IMR-90 (cell line): ENCODE measurements at regions not wholly inside any gene's neighbourhood (a gene's known extent, or its start where the extent isn't known, plus 50 kb on each side); places are given as distances from the start of the nearest gene placed in this dataset.

Source experiments
- ATAC-seq: fragments of 200-7000 bp; cut with Tn5 transposase; 2 replicates; pipeline ENCODE4 v1.9.1; 2020; ENCODE audit warnings: low read depth, mild to moderate bottlenecking, moderate library complexity
- BruUV-seq: library from RNA; stranded (reverse); fragments of 400-500 nt; replicated peaks from 2 replicates; lab custom pipeline; 2021; lab: Mats Ljungman, UMichigan
- CTCF ChIA-PET: fragments of 300-600 bp; formaldehyde crosslinking; extraction: SDS; loops from one replicate; lab custom pipeline; 2021; ENCODE audit warnings: antibody characterized with exemption; lab: Yijun Ruan, JAX
- POLR2A ChIA-PET: fragments of 300-600 bp; sonication (Branson Sonifier 250); formaldehyde crosslinking; loops from one replicate; lab custom pipeline; 2022; ENCODE audit warnings: antibody characterized with exemption; ENCODE audit not compliant: unreplicated experiment; lab: Charles Lee
- DNase-seq: peaks from one replicate; pipeline ENCODE4 v3.0.0; 2013
- H2AFZ ChIP-seq: replicated peaks from 2 replicates; pipeline ENCODE3; 2013; ENCODE audit warnings: low read length, mild to moderate bottlenecking; ENCODE audit not compliant: poor library complexity
- H2AK5ac ChIP-seq: 2 replicates; pipeline ENCODE4 v1.6.1; 2013; ENCODE audit warnings: low read depth, low read length, inconsistent platforms
- H2AK9ac ChIP-seq: replicated peaks from 2 replicates; pipeline ENCODE3; 2013; ENCODE audit warnings: mild to moderate bottlenecking, low read depth, low read length, moderate library complexity; ENCODE audit not compliant: poor library complexity
- H2BK120ac ChIP-seq: 2 replicates; pipeline ENCODE4 v1.6.1; 2013; ENCODE audit warnings: low read depth, low read length, inconsistent platforms
- H2BK15ac ChIP-seq: 3 replicates; pipeline ENCODE4 v1.6.1; 2013; ENCODE audit warnings: low read depth, low read length, inconsistent platforms
- H2BK20ac ChIP-seq: 2 replicates; pipeline ENCODE4 v1.6.1; 2013; ENCODE audit warnings: low read depth, mild to moderate bottlenecking, inconsistent platforms, low read length, moderate library complexity
- H2BK5ac ChIP-seq: 2 replicates; pipeline ENCODE4 v1.6.1; 2013; ENCODE audit warnings: mild to moderate bottlenecking, low read depth, low read length, inconsistent platforms; ENCODE audit not compliant: poor library complexity, severe bottlenecking
- H3K14ac ChIP-seq: replicated peaks from 2 replicates; pipeline ENCODE4 v1.6.1; 2013; ENCODE audit warnings: low read depth, low read length, inconsistent platforms
- H3K18ac ChIP-seq: 2 replicates; pipeline ENCODE4 v1.6.1; 2013; ENCODE audit warnings: low read depth, low read length, control low read depth
- H3K23ac ChIP-seq: 2 replicates; pipeline ENCODE4 v1.6.1; 2013; ENCODE audit warnings: low read depth, low read length, inconsistent platforms
- H3K27ac ChIP-seq: 2 replicates; pipeline ENCODE4 v1.5.1; 2013; ENCODE audit warnings: mild to moderate bottlenecking, control low read depth, low read length; ENCODE audit not compliant: insufficient read depth
- H3K27me3 ChIP-seq: 2 replicates; pipeline ENCODE4 v1.6.1; 2013; ENCODE audit warnings: low read length; ENCODE audit not compliant: control insufficient read depth, insufficient read depth
- H3K36me3 ChIP-seq: 2 replicates; pipeline ENCODE4 v1.6.1; 2013; ENCODE audit warnings: low read length, mixed read lengths; ENCODE audit not compliant: control insufficient read depth, insufficient read depth
- H3K4ac ChIP-seq: 2 replicates; pipeline ENCODE4 v1.6.1; 2013; ENCODE audit warnings: low read depth, low read length, inconsistent platforms
- H3K4me1 ChIP-seq: 2 replicates; pipeline ENCODE4 v1.6.1; 2013; ENCODE audit warnings: low read length, mixed read lengths; ENCODE audit not compliant: control insufficient read depth, insufficient read depth
- H3K4me2 ChIP-seq: 2 replicates; pipeline ENCODE4 v1.6.1; 2013; ENCODE audit warnings: low read depth, mild to moderate bottlenecking, control low read depth, low read length, moderate library complexity
- H3K4me3 ChIP-seq: 2 replicates; pipeline ENCODE4 v1.5.1; 2013; ENCODE audit warnings: low read depth, mild to moderate bottlenecking, control low read depth, low read length, moderate library complexity; ENCODE audit not compliant: insufficient read depth
- H3K56ac ChIP-seq: 2 replicates; pipeline ENCODE4 v1.6.1; 2013; ENCODE audit warnings: low read length, inconsistent platforms; ENCODE audit not compliant: insufficient read depth; ENCODE audit errors: extremely low read depth
- H3K79me1 ChIP-seq, 2 experiments: 2 replicates each; pipeline ENCODE4 v1.6.1; 2013; ENCODE audit warnings: low read length in 2 of 2, inconsistent platforms in 1 of 2, low read depth in 1 of 2
- H3K9ac ChIP-seq: 2 replicates; pipeline ENCODE4 v1.6.1; 2013; ENCODE audit warnings: low read depth, low read length, control low read depth
- H3K9me1 ChIP-seq: 2 replicates; pipeline ENCODE4 v1.6.1; 2013; ENCODE audit warnings: low read length, inconsistent platforms; ENCODE audit not compliant: insufficient read depth
- H3K9me3 ChIP-seq: 2 replicates; pipeline ENCODE4 v1.6.1; 2013; ENCODE audit warnings: low read length; ENCODE audit not compliant: control insufficient read depth, insufficient read depth
- H4K20me1 ChIP-seq: 2 replicates; pipeline ENCODE4 v1.6.1; 2013; ENCODE audit warnings: low read length, inconsistent platforms; ENCODE audit not compliant: insufficient read depth
- H4K5ac ChIP-seq: 2 replicates; pipeline ENCODE4 v1.6.1; 2013; ENCODE audit warnings: mild to moderate bottlenecking, low read depth, low read length, control low read depth
- H4K8ac ChIP-seq, 2 experiments: 2 replicates each; pipeline ENCODE4 v1.6.1; 2013; ENCODE audit warnings: low read depth in 2 of 2, low read length in 2 of 2, control low read depth in 1 of 2, inconsistent platforms in 1 of 2
- H4K91ac ChIP-seq: 2 replicates; pipeline ENCODE4 v1.6.1; 2013; ENCODE audit warnings: low read depth, low read length, inconsistent platforms; ENCODE audit not compliant: insufficient read depth
- BHLHE40 ChIP-seq: fragments of 150-350 bp; IDR thresholded peaks from 2 replicates; pipeline ENCODE4 v1.6.1; 2016; ENCODE audit warnings: mild to moderate bottlenecking, low read depth, low read length
- CEBPB ChIP-seq: IDR thresholded peaks from 2 replicates; pipeline ENCODE4 v1.6.1; 2012; ENCODE audit warnings: low read depth, low read length, improper control_type of control experiment
- CTCF ChIP-seq: conservative IDR thresholded peaks from 2 replicates; pipeline ENCODE4 v1.5.1; 2012; ENCODE audit warnings: mild to moderate bottlenecking, low read depth, low read length, improper control_type of control experiment
- NFE2L2 ChIP-seq: fragments of 150-350 bp; IDR thresholded peaks from 2 replicates; pipeline ENCODE4 v1.6.1; 2016; ENCODE audit warnings: low read depth, mild to moderate bottlenecking, low read length
- RAD21 ChIP-seq: IDR thresholded peaks from 2 replicates; pipeline ENCODE4 v1.6.1; 2012; ENCODE audit warnings: low read length, improper control_type of control experiment
- SMC3 ChIP-seq: fragments of 150-350 bp; IDR thresholded peaks from 2 replicates; pipeline ENCODE4 v1.6.1; 2016; ENCODE audit warnings: low read depth, mild to moderate bottlenecking, antibody characterized with exemption, low read length, moderate library complexity
- WGBS, 2 experiments: methylation state at CpG; one replicate each; pipeline versions ENCODE4 v1.1.5 to v1.1.7; 2013; ENCODE audit warnings: missing lambda C conversion rate in 2 of 2; ENCODE audit not compliant: insufficient read length in 1 of 2; ENCODE audit errors: extremely low coverage in 2 of 2; 5-methylcytosine and 5-hydroxymethylcytosine counted together
- dilution Hi-C: fragments of 300-500 bp; cut with HindIII; formaldehyde crosslinking; loops from one replicate; pipeline ENCODE4 v1.14.3; 2018; ENCODE audit warnings: low sequenced_read_pairs; ENCODE audit not compliant: unreplicated experiment
- in situ Hi-C: fragments of 300-500 bp; cut with MboI; formaldehyde crosslinking; loops from 3 replicates; pipeline ENCODE4 v1.14.3; 2019; ENCODE audit warnings: low sequenced_read_pairs, inconsistent platforms, mixed read lengths
- intact Hi-C: fragments of 100-400 bp; cut with micrococcal nuclease; formaldehyde crosslinking; loops from 2 replicates; pipeline ENCODE4 v1.10.0; 2022

- Histone ChIP-seq H3K4me1 (peaks cover 2% of the 10 kb centered on the region; the same call in 1 of the 2 replicates), H3K56ac (no peak overlapping the region), H3K4me3 (no peak overlapping the region), H2BK5ac (no peak overlapping the region), H3K4me2 (no peak overlapping the region), H3K23ac (no peak overlapping the region), H2BK20ac (no peak overlapping the region), H3K9me1 (0 out of 2 replicates have a peak, but pooled peaks cover 2% of the 10 kb centered on the region), H3K27ac (no peak overlapping the region), H4K91ac (no peak overlapping the region), H4K20me1 (no peaks in the 10 kb centered on the region), H3K79me1 (no peaks in the 10 kb centered on the region), H3K27me3 (no peaks in the 10 kb centered on the region; the same call in 1 of the 2 replicates), H2AK9ac (no peak overlapping the region), H4K5ac (no peak overlapping the region), H4K8ac (no peak overlapping the region), H2BK120ac (no peak overlapping the region), H3K4ac (no peak overlapping the region), H2AK5ac (no peak overlapping the region), H3K9me3 (no peaks in the 10 kb centered on the region), H3K36me3 (no peaks in the 10 kb centered on the region), H3K18ac (no peak overlapping the region), H2BK15ac (no peak overlapping the region), H3K9ac (no peak overlapping the region), H2AFZ (no peak overlapping the region), H3K14ac (no peak overlapping the region)
- TF ChIP-seq NFE2L2: no peak
- peak; percentile 74 for TF ChIP-seq SMC3
- TF ChIP-seq RAD21: peak; percentile 63
- peak; percentile 26; the same call in 1 of the 2 replicates for TF ChIP-seq BHLHE40
- TF ChIP-seq CTCF: peak; percentile 75
- TF ChIP-seq CEBPB: no peak
- dilution Hi-C loops (no loop called here), in situ Hi-C loops (loop anchor here (10.0 kb wide), 1 partner anchor 90 kb away; the partner anchor contains the start of gene TMPO), intact Hi-C loops (loop anchor here (1.0 to 2.0 kb wide), 5 partner anchors 66 to 574 kb away; no protein-coding TSS in a partner anchor)
- ChIA-PET CTCF (interaction anchor here (0.5 to 1.4 kb wide), 2 partner anchors 66 to 92 kb away, joined by 3 to 7 read pairs; no protein-coding TSS in a partner anchor), POLR2A (no interaction called here)
- peak; percentile 73 for DNase-seq
- ATAC-seq: peak; percentile 94
- WGBS, 2 experiments: 0% methylated on average over 2 of the region's 9 CpGs; no CpG with 5 or more reads in 1 of the 2 experiments
- no TSS peak for BruUV-seq
These were observed 90.5 kb upstream of the TMPO start for GRCh38 chr12:98424726-98425401.
